ENCODE measurements at regions not wholly inside any gene's neighbourhood (a gene's known extent, or its start where the extent isn't known, plus 50 kb on each side); places are given as distances from the start of the nearest gene placed in this dataset.

GRCh38 chr10:108616559-108617285 lies 1306.6 kb downstream of the XPNPEP1 start:
- Mint-ChIP-seq H3K36me3 (no peaks in the 10 kb centered on the region), H3K27me3 (ENCODE audit: low read depth) (peaks cover 8% of the 10 kb centered on the region; the same call in 1 of the 2 replicates), H3K9me3 (no peaks in the 10 kb centered on the region), H3K27ac (no peak overlapping the region), H3K4me3 (no peak overlapping the region), H3K4me1 (0 out of 2 replicates have a peak, but pooled peaks cover 2% of the 10 kb centered on the region)
- DNase-seq (ENCODE audit: low spot score), result no peak
- no peak for TF ChIP-seq ZNF317 (CRISPR knock-in tag; IDR thresholded peaks at IDR 0.05; ENCODE audit: borderline replicate concordance, low read depth)
- TF ChIP-seq ZNF425 (CRISPR knock-in tag; conservative IDR thresholded peaks at IDR 0.05), result no peak
- no peak for TF ChIP-seq FOXP4 (CRISPR knock-in tag; IDR thresholded peaks at IDR 0.05)
- TF ChIP-seq ARID4B (CRISPR knock-in tag; IDR thresholded peaks at IDR 0.05; ENCODE audit: borderline replicate concordance), result no peak
- no peak for TF ChIP-seq CREB1 (CRISPR knock-in tag; IDR thresholded peaks at IDR 0.05)
- no peak for TF ChIP-seq AFF4 (CRISPR knock-in tag; IDR thresholded peaks at IDR 0.05; ENCODE audit: borderline replicate concordance)
- TF ChIP-seq ZNF423 (CRISPR knock-in tag; IDR thresholded peaks at IDR 0.05), result no peak
- no peak for TF ChIP-seq NR3C1 (CRISPR knock-in tag; conservative IDR thresholded peaks at IDR 0.05; ENCODE audit: low read depth)
- TF ChIP-seq ZNF219 (CRISPR knock-in tag; IDR thresholded peaks at IDR 0.05; ENCODE audit: borderline replicate concordance), result no peak
- TF ChIP-seq ATF3 (CRISPR knock-in tag; conservative IDR thresholded peaks at IDR 0.05), result no peak
- no peak for TF ChIP-seq ZNF281 (CRISPR knock-in tag; IDR thresholded peaks at IDR 0.05)
- no peak for TF ChIP-seq JAZF1 (CRISPR knock-in tag; IDR thresholded peaks at IDR 0.05)
- TF ChIP-seq NFATC4 (CRISPR knock-in tag; IDR thresholded peaks at IDR 0.05), result no peak
- ATAC-seq, result no peak
- ChIA-PET CTCF (no interaction called here), POLR2A (no interaction called here)

All from WTC11 (cell line).